ENCODE measurements at regions not wholly inside any gene's neighbourhood (a gene's known extent, or its start where the extent isn't known, plus 50 kb on each side); places are given as distances from the start of the nearest gene placed in this dataset.

- TF ChIP-seq USF2 (IDR thresholded peaks at IDR 0.05; ENCODE audit: low read depth, low read length) (no peak), POLR2A (IDR thresholded peaks at IDR 0.05; ENCODE audit: low read depth, low read length) (no peak)
Measured at GRCh38 chr12:20144341-20144740, 224.0 kb upstream of the PDE3A start.
